ENCODE measurements at regions not wholly inside any gene's neighbourhood (a gene's known extent, or its start where the extent isn't known, plus 50 kb on each side); places are given as distances from the start of the nearest gene placed in this dataset.

DNA sequence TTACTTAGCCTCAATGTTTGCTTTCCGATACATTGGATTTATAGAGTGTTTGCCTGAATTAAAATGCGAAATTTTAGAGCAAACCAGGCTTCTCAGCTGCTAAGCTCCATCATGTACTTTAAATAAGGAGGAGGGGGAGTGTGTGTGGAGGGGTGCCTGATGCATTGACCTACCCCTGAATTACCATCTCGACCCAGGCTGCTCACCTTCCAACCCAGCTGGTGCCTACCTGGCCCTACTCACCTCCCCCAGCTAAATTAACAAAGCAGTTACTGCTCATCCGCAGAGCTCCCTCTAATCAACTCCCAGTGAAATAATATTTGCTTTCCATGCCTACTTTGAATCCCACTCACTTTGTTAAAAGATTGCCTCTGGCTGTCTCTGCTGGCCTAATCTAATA is 544.5 kb downstream of the MAFB start:
- TF ChIP-seq, protein P1, sequence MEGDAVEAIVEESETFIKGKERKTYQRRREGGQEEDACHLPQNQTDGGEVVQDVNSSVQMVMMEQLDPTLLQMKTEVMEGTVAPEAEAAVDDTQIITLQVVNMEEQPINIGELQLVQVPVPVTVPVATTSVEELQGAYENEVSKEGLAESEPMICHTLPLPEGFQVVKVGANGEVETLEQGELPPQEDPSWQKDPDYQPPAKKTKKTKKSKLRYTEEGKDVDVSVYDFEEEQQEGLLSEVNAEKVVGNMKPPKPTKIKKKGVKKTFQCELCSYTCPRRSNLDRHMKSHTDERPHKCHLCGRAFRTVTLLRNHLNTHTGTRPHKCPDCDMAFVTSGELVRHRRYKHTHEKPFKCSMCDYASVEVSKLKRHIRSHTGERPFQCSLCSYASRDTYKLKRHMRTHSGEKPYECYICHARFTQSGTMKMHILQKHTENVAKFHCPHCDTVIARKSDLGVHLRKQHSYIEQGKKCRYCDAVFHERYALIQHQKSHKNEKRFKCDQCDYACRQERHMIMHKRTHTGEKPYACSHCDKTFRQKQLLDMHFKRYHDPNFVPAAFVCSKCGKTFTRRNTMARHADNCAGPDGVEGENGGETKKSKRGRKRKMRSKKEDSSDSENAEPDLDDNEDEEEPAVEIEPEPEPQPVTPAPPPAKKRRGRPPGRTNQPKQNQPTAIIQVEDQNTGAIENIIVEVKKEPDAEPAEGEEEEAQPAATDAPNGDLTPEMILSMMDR (conservative IDR thresholded peaks at IDR 0.05; ENCODE audit: low read depth in 2 of 2): no peak
- TF ChIP-seq POLR2AphosphoS5 (IDR thresholded peaks at IDR 0.05; ENCODE audit: low read depth): no peak
- TF ChIP-seq ZNF331 (CRISPR knock-in tag; IDR thresholded peaks at IDR 0.05; ENCODE audit: low read depth): no peak
- TF ChIP-seq EZH2 (IDR thresholded peaks at IDR 0.05; ENCODE audit: low read depth, unreplicated experiment): no peak
- TF ChIP-seq JUNB (IDR thresholded peaks at IDR 0.05; ENCODE audit: unreplicated experiment): no peak
- TF ChIP-seq, protein P2, sequence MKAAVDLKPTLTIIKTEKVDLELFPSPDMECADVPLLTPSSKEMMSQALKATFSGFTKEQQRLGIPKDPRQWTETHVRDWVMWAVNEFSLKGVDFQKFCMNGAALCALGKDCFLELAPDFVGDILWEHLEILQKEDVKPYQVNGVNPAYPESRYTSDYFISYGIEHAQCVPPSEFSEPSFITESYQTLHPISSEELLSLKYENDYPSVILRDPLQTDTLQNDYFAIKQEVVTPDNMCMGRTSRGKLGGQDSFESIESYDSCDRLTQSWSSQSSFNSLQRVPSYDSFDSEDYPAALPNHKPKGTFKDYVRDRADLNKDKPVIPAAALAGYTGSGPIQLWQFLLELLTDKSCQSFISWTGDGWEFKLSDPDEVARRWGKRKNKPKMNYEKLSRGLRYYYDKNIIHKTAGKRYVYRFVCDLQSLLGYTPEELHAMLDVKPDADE (IDR thresholded peaks at IDR 0.05): no peak
- TF ChIP-seq, protein P3, sequence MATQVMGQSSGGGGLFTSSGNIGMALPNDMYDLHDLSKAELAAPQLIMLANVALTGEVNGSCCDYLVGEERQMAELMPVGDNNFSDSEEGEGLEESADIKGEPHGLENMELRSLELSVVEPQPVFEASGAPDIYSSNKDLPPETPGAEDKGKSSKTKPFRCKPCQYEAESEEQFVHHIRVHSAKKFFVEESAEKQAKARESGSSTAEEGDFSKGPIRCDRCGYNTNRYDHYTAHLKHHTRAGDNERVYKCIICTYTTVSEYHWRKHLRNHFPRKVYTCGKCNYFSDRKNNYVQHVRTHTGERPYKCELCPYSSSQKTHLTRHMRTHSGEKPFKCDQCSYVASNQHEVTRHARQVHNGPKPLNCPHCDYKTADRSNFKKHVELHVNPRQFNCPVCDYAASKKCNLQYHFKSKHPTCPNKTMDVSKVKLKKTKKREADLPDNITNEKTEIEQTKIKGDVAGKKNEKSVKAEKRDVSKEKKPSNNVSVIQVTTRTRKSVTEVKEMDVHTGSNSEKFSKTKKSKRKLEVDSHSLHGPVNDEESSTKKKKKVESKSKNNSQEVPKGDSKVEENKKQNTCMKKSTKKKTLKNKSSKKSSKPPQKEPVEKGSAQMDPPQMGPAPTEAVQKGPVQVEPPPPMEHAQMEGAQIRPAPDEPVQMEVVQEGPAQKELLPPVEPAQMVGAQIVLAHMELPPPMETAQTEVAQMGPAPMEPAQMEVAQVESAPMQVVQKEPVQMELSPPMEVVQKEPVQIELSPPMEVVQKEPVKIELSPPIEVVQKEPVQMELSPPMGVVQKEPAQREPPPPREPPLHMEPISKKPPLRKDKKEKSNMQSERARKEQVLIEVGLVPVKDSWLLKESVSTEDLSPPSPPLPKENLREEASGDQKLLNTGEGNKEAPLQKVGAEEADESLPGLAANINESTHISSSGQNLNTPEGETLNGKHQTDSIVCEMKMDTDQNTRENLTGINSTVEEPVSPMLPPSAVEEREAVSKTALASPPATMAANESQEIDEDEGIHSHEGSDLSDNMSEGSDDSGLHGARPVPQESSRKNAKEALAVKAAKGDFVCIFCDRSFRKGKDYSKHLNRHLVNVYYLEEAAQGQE (IDR thresholded peaks at IDR 0.05; ENCODE audit: unreplicated experiment): no peak
